ENCODE measurements at regions not wholly inside any gene's neighbourhood (a gene's known extent, or its start where the extent isn't known, plus 50 kb on each side); places are given as distances from the start of the nearest gene placed in this dataset.

GRCh38 chr4:108256538-108256937, 87.8 kb upstream of the LEF1 start:
- DNase-seq: no peak

GRCh38 chr4:108255203-108255747, 86.5 kb upstream of the LEF1 start:
- Histone ChIP-seq H3K27ac (no peak overlapping the region), H3K4me3 (no peak overlapping the region), H3K36me3 (no peaks in the 10 kb centered on the region), H3K4me1 (no peaks in the 10 kb centered on the region), H3K27me3 (no peaks in the 10 kb centered on the region), H3K9me3 (no peaks in the 10 kb centered on the region)
- intact Hi-C loops (cut with DNase I): no loop called here
- 73 to 74% methylated on average over 2 of the region's 2 CpGs for WGBS, 2 donors
- TF ChIP-seq CTCF (IDR thresholded peaks at IDR 0.05): no peak
- DNase-seq (no peak), ATAC-seq (no peak), FAIRE-seq (no peak)

More at GRCh38 chr4:108256538-108256937, 87.8 kb upstream of the LEF1 start:
- Histone ChIP-seq H3K4me1 (no peaks in the 10 kb centered on the region), H3K27me3 (no peaks in the 10 kb centered on the region), H3K36me3 (no peaks in the 10 kb centered on the region), H3K27ac (no peak overlapping the region), H3K9me3 (no peaks in the 10 kb centered on the region), H3K4me3 (no peak overlapping the region)
- TF ChIP-seq CTCF (IDR thresholded peaks at IDR 0.05): no peak
- ATAC-seq: no peak
- 50 to 59% methylated on average over 8 of the region's 8 CpGs for WGBS, 2 donors
- no peak for FAIRE-seq
- intact Hi-C loops (cut with DNase I): no loop called here

DNA sequence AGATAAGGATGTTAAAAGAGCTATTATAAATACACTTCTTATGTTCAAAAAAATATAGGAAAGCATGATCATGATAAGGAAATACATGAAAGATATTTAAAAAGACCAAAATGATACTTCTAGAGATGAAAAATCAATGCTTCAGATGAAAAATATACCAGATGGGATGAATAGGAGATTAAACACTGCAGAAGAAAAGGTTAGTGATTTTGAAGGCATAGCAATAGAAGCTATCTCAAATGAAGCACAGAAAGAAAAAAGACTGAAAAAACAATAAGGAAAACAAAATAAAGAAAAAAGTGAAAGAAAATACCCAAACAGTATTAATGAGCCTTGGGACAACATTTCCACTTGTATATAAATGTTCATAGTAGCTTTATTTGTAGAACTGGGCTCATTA, 80.7 kb upstream of the LEF1 start:
- H3K27ac ChIP-seq: no peak overlapping the region
- no peaks in the 10 kb centered on the region for H3K27me3 ChIP-seq
- FAIRE-seq: no peak
- H3K4me1 ChIP-seq: no peaks in the 10 kb centered on the region
- H3K9me3 ChIP-seq: no peaks in the 10 kb centered on the region
- H3K4me3 ChIP-seq: no peak overlapping the region
- H3K36me3 ChIP-seq: no peaks in the 10 kb centered on the region
- ATAC-seq: no peak
- DNase-seq: no peak
- intact Hi-C loops (cut with DNase I): no loop called here
- TF ChIP-seq CTCF (IDR thresholded peaks at IDR 0.05): no peak

GRCh38 chr4:108247387-108248049, 78.8 kb upstream of the LEF1 start:
- FAIRE-seq (no peak), DNase-seq (peak in 5 of 6 donors; percentile 11 to 52 (median 26)), ATAC-seq (peak in 2 of 4 donors; percentile 26 to 38)
- H3K27ac ChIP-seq: no peak overlapping the region
- H3K4me3 ChIP-seq: no peak overlapping the region
- no peaks in the 10 kb centered on the region for H3K4me1 ChIP-seq
- no peak for TF ChIP-seq CTCF (IDR thresholded peaks at IDR 0.05)
- no peaks in the 10 kb centered on the region for H3K36me3 ChIP-seq
- no peaks in the 10 kb centered on the region for H3K27me3 ChIP-seq
- intact Hi-C loops (cut with DNase I): no loop called here
- H3K9me3 ChIP-seq: no peaks in the 10 kb centered on the region
- 29 to 32% methylated on average over 3 of the region's 3 CpGs for WGBS, 2 donors

DNA sequence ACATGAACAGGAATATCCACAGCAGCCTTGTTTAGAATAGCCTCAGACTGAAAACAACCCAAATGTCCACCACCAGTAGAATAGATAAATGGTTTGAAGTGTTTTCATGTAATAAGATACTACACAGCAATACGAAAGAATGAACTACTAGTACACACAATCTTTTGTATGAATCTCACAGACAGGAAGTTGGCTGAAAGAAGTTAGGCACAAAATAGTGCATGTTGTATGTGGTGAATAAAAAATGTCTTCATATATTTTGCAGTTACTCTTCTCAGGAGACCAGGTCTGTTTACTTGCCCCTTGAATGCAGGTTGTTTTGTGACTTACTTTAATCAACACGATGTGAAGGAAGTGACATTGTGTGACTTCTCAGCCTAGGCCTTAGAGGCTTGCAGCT, 75.9 kb upstream of the LEF1 start:
- H3K4me1 ChIP-seq: no peaks in the 10 kb centered on the region
- H3K9me3 ChIP-seq: no peaks in the 10 kb centered on the region
- DNase-seq (no peak), FAIRE-seq (no peak), ATAC-seq (no peak)
- intact Hi-C loops (cut with DNase I): no loop called here
- no peak for TF ChIP-seq CTCF (IDR thresholded peaks at IDR 0.05)
- no peaks in the 10 kb centered on the region for H3K36me3 ChIP-seq
- H3K27me3 ChIP-seq: no peaks in the 10 kb centered on the region
- no peak overlapping the region for H3K4me3 ChIP-seq
- WGBS, 2 donors: 64 to 84% methylated on average over 2 of the region's 2 CpGs
- H3K27ac ChIP-seq: no peak overlapping the region
